GM18867 (cell line): ENCODE measurements at regions not wholly inside any gene's neighbourhood (a gene's known extent, or its start where the extent isn't known, plus 50 kb on each side); places are given as distances from the start of the nearest gene placed in this dataset.
A peak's percentile ranks its signal among the peaks of the same experiment; 100 is the strongest.
"Not testable (repeated sequence)": the region's sequence is repeated elsewhere in the genome, so short reads cannot be mapped to it uniquely, and the experiment has no call there.

Experiments
- ATAC-seq: cut with Tn5 transposase; IDR thresholded peaks from one replicate; pipeline ENCODE4 v1.9.1; 2021; ENCODE audit warnings: mild to moderate bottlenecking, moderate library complexity; ENCODE audit not compliant: unreplicated experiment

- no peak for ATAC-seq
These were observed 178.0 kb downstream of the FOXG1 start for GRCh38 chr14:28944605-28945004.

- no peak for ATAC-seq
These were observed 179.7 kb downstream of the FOXG1 start for GRCh38 chr14:28946267-28946666.

GRCh38 chr14:28949503-28949902, 182.9 kb downstream of the FOXG1 start:
- no peak for ATAC-seq

GRCh38 chr14:28952161-28952560, 185.6 kb downstream of the FOXG1 start:
- ATAC-seq: no peak

GRCh38 chr14:28952666-28953065, 186.1 kb downstream of the FOXG1 start:
- ATAC-seq: no peak

GRCh38 chr14:28953973-28954372, 187.4 kb downstream of the FOXG1 start:
- no peak for ATAC-seq

GRCh38 chr14:28966416-28967233, 200.0 kb downstream of the FOXG1 start:
- no peak for ATAC-seq

GRCh38 chr14:28975084-28975483, 208.5 kb downstream of the FOXG1 start:
- ATAC-seq: no peak

GRCh38 chr14:28982228-28982627, 215.6 kb downstream of the FOXG1 start:
- no peak for ATAC-seq

- no peak for ATAC-seq
These were observed 216.7 kb downstream of the FOXG1 start for GRCh38 chr14:28983279-28983678.

GRCh38 chr14:28987516-28987915, 220.9 kb downstream of the FOXG1 start:
- ATAC-seq: no peak

GRCh38 chr14:28997196-28997595, 230.6 kb downstream of the FOXG1 start:
- ATAC-seq: not testable (repeated sequence)

- ATAC-seq: no peak
These were observed 233.1 kb downstream of the FOXG1 start for GRCh38 chr14:28999656-29000055.

- ATAC-seq: no peak
These were observed 239.1 kb downstream of the FOXG1 start for GRCh38 chr14:29005647-29006046.

GRCh38 chr14:29007990-29008389, 241.4 kb downstream of the FOXG1 start:
- ATAC-seq: no peak

GRCh38 chr14:29016050-29016900, 249.7 kb downstream of the FOXG1 start:
- ATAC-seq: peak; percentile 52

- not testable (repeated sequence) for ATAC-seq
These were observed 256.9 kb downstream of the FOXG1 start for GRCh38 chr14:29023505-29023904.

GRCh38 chr14:29027441-29027840, 260.9 kb downstream of the FOXG1 start:
- ATAC-seq: not testable (repeated sequence)

GRCh38 chr14:29027941-29028705, 261.5 kb downstream of the FOXG1 start:
- ATAC-seq: not testable (repeated sequence)

- ATAC-seq: no peak
These were observed 262.5 kb downstream of the FOXG1 start for GRCh38 chr14:29028973-29029582.

- ATAC-seq: no peak
These were observed 263.5 kb downstream of the FOXG1 start for GRCh38 chr14:29030121-29030520.
